ENCODE measurements at regions not wholly inside any gene's neighbourhood (a gene's known extent, or its start where the extent isn't known, plus 50 kb on each side); places are given as distances from the start of the nearest gene placed in this dataset.
"Not testable (repeated sequence)": the region's sequence is repeated elsewhere in the genome, so short reads cannot be mapped to it uniquely, and the experiment has no call there.

DNA sequence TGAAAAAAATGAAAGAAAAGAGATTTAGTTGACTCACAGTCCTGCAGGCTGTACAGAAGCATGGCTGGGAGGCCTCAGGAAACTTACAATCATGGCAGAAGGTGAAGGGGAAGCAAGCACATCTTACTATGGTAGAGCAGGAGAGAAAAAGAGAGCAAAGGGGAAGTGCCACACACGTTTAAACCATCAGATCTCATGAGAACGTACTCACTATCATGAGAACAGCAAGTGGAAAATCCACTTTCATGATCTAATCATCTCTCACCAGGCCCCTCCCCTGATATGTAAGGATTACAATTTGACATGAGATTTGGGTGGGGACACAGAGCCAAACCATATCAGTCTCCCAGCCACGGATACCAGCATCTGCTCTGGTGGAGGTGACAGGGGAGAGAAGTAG, 50.8 kb upstream of the CPOX start:
- DNase-seq = no peak

DNA sequence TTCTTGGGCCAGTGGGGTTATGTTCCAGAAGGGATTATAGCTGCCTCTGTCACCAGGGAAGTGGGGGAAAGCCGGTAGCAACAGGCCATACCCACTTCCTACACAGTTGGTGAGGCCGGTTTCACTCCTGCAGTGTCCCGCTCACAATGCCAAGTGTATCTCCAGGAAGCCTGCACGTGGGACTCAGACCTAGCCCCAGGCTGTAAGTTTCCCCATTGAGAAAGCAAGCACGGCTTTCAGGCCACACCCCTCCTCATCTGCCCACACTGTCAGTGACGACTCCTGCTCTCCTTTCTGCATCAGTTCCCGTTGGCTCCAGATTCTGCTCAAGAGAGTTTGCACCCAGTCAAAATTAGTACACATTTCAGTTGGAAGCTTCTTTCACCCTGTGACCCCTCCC, 51.6 kb upstream of the CPOX start:
- DNase-seq = no peak

DNA sequence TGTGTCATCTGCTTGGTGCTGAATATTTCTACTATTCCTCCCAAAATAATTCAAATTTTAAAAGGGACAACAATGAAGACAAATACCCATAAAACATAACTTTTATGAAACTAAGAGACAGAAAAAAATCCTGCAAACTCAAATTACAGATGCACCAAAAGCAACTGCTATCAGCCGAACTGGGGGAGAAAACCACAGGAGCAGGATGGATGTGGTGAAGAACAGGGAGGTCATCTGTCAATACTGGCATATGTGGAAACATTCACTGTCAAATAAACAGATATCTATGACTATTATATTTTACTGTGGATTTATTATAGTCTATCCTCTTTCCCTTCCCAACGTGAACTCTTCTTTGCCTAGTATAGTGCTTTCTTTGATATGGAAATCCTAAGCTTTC, 53.3 kb upstream of the CPOX start:
- no peak for DNase-seq

DNA sequence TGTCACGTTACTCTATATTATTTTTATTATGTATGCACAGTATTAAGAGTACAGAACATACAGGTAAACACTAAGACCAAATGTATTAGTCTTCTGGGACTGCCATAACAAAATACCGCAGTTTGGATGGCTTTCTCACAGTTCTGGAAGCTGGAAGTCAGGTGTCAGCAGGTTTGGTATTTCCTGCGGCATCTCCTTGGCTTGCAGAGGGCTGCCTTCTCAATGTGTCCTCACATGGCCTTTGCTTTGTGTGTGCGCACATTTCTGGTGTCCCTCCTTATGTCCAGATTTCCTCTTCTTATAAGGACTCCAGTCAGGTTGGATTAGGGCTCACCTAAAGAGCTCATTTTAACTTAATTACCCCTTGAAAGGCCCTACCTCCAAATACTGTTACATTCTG, 53.8 kb upstream of the CPOX start:
- DNase-seq = no peak

DNA sequence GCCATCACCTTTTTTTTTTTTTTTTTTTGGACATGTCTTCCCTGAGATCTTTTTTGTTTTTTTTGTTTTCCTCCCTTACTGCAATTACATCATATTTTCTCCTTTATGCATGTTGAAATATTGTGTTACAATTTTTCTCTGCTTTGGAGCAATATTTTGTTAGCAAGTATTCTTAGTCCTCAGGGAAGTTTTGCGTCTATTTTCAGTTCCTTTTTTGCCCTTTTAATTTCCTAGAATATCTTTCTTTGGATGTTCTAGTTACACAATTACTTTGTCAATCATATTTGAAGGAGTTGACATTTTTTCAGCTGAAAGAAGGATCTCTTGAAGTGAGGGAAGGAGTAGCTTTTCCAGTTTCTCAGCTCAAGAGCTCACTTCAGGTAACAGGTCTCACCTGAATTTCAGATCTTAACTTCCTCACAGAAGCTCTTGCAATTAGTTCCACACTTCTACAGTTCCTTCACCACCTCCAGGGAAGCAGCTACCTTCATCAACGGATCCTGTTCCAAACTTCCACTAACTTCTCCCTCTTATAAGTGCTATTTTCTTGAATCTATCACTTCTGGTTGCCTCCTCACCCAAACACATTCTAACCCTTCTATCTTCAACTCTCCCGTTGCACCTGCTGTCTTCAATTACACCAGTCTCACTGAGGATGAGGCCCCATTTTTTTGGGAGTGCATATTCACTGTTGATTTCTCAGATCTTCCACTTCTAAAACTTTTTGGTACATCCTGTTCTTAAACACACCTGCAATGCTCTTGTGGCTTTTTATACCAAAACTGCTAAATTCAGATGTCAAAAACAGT, 57.8 kb upstream of the CPOX start:
- DNase-seq = no peak

DNA sequence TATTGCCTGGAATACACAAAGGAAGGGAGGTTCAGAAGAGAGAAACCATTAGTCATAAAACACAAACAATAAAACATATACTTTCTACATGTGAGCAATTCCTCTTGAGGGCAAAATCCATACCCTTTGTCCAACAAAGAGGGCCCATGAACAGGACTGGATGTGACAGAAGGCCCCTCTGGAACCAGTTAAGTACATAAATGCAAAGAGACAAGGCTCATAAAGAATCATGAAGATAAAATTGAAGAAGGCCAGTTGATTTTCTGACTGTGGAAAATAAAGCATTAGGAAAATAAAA, 58.3 kb upstream of the CPOX start:
- DNase-seq = no peak

DNA sequence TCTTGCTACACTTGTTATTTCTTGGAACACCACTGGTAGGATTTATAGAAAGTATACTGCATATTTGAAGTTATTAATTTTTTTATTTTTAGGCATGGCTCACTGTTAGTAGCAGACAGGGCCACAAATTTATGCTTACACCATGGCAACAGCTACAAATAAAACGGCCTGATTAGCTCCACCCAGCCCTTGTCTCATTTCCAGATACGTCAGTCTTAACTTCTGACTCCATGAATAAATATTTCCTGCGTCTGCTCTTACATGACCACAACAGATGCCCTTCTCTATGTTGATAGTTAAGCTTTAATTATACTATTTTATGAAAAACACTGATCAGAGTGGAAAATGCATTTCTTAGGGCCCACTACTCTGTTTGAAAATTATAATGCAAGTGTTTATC, 62.3 kb upstream of the CPOX start:
- DNase-seq = no peak

DNA sequence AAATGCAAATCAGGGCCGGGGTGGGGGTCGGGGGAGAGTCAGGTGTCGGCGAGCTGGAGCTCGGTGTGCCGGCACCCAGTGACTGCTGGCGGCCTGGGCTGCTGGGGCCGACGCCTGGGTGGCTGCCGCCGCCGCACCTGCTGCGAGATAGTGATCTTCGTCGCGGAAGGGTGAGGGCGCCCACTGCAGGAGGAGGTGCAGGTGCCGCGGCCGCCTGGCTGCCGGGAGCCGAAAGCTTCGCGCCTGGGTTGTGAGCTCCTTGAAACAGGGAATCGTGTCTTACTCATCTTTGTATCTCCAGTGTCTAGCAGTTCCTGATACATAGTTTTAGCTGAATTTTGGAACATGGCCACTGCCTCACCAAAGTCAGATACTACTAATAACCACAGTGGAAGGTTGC, 64.0 kb upstream of the CPOX start:
- DNase-seq = peak; percentile 21 to 31

DNA sequence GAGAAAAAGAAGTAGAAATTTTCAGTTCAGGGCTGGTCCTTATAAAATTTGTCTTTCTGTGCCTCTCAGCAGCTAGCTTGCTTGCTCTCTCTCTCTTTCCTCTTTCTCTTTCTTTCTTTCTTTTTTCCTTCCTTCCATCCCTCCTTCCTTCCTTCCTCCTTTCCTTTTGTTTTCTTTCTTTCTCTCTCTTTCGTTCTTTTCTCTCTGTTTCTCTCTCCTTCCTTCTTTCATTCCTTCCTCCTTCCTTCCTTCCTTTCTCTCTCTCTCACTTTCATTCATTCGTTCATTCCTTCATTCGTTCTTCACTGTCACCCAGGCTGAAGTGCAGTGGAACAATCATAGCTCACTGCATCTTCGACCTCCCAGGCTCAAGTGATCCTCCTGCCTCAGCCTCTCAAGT, 69.3 kb upstream of the CPOX start:
- no peak for DNase-seq

DNA sequence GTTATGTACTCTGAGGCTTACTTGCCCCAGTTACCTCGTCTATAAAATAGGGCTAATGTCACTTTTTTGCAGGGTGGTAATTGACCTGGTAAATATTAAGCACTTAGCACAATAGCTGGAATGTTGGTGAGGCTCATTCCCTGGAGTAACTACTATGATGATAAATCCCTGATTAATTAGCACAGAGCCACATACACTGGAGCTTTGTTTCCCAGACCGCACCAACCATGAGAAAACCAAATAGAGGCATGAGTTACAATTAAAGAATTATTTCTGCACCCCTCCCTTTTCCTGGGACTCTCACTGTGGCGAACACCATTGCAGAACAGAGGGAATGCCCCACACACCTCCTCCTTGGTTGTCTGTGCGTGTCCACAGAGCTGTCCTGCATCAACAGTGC, 76.6 kb upstream of the CPOX start:
- no peak for DNase-seq

DNA sequence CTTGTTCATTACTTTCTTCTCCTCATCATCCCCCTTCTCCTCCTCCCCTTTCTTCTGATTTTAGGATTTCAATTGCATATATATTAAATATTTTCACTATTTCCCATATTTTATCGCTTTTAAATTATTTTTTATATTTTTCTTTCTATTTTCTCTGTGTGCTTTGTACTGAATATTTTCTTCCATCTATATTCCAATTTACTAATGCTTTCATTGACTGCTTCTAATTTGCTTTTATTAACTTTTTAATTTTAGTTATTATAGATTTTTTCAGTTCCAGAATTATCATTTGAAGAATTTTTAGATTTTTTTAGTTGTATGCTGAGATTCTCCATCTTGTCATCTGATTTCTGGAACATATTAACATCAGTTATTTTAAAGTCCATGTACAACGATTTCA, 83.2 kb upstream of the ST3GAL6 start:
- no peak for DNase-seq

DNA sequence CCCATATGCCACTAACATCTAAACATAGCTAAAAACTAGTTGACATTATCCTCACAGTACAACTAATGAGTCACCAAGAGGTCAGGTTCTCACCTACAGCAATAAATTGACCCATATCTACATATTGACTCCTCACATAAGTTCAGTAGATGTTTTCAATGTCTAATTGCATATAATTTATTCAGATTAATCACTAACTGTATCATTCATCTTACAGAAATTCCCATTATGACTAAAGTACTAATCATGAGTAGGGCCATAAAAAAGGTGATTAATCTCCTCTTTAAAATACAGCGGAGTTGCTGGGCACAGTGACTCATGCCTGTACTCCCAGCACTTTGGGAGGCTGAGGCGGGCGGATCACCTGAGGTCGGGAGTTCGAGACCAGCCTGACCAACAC, 82.4 kb upstream of the ST3GAL6 start:
- DNase-seq = no peak

DNA sequence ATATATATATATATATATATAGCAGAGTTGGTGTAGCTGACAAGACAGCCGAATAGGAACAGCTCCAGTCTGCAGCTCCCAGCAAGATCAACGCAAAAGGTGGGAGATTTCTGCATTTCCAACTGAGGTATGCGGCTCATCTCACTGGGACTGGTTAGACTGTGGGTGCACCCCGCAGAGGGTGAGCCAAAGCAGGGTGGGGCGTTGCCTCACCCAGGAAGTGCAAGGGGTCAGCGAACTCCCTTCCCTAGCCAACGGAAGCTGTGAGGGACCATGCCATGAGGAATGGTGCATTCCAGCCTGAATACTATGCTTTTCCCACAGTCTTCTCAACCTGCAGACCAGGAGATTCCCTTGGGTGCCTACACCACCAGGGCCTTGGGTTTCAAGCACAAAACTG, 81.7 kb upstream of the ST3GAL6 start:
- no peak for DNase-seq

DNA sequence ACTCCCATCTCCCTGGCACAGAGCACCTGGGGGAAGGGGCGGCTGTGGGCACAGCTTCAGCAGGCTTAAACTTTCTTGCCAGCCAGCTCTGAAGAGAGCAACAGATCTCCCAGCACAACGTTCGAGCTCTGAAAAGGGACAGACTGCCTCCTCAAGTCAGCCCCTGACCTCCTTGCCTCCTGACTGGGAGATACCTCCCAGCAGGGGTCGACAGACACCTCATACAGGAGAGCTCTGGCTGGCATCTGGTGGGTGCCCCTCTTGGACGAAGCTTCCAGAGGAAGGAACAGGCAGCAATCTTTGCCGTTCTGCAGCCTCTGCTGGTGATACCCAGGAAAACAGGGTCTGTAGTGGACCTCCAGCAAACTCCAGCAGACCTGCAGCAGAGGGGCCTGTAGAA, 80.7 kb upstream of the ST3GAL6 start:
- DNase-seq = not testable (repeated sequence)

DNA sequence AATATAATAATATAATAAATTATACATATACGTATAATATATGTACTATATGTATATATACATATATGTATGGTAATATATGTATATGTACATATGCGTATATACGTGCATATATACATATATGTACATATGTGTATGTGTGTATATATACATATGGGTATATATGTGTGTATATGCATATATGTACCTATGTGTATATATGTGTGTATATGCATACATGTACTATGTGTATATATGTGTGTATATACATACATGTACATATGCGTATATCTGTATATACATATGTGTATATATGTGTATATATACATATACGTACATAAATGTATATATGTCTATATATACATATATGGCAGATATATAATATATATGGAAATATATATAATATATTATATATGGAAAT, 74.8 kb upstream of the ST3GAL6 start:
- no peak for DNase-seq

DNA sequence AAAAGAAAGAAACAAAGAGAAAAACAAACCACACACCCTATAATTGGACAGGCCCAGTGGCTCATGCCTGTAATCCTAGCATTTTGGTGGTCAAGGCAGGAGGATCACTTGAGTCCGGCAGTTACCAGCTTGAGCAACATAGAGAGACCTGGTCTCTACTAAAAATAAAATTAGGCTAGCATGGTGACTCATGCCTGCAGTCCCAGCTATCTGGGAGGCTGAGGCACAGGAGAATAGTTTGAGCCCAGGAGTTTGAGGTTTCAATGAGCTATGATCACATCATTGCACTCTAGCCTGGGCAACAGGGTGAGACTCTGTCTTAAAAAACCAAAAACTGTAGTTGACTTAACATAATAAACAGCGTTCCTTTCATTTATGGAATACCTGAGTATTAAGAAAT, 72.3 kb upstream of the ST3GAL6 start:
- DNase-seq = no peak

DNA sequence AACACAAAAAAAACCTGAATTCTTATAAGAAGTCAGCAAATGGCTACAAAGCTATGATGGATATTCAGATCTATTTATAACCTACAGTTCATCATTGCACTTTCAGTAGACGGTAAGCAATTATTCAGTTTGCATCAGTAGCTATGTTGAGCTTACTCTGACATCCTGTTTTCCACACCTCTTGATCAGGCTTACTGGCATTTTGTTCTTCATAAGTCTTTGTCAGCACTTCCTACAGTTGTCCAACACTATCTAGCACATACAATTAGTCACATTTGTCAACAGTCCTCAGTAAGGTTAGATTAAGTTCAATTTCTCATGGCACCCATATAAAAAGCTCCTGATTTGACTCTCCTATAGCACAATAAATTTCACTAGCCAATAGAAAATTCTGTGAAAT, 71.2 kb upstream of the ST3GAL6 start:
- no peak for DNase-seq

DNA sequence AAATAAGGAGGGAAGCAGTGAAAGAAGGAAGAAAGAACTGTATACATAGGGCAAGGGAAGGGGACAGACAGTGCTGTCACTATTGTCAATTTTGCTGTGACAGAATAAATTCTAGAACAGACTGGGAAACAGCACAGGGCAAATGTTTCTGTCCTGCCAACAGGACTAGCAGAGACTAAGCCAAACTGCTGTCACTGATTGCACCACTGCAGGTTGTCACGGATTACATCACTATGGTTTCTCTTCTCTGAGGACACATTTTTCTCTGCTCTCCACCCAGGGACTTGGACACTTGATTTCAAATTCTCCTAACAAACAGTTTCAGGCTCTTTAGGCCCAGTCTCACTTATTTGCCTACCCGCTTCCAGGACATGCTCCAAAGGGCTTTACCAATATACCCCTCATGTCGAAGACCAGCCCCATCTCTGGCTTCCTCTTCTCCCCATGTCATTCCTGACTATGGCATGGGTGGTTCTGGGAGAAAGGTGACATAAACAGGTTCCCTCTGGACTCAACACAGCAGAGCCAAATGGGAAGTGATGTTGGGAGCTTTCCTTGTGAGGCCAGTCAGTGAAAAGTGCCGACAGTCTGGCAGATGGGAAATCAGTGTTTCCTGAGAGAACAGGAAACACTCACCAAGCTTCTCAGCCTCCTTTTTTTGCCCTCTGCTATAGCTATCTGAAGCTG, 70.2 kb upstream of the ST3GAL6 start:
- no peak for DNase-seq

DNA sequence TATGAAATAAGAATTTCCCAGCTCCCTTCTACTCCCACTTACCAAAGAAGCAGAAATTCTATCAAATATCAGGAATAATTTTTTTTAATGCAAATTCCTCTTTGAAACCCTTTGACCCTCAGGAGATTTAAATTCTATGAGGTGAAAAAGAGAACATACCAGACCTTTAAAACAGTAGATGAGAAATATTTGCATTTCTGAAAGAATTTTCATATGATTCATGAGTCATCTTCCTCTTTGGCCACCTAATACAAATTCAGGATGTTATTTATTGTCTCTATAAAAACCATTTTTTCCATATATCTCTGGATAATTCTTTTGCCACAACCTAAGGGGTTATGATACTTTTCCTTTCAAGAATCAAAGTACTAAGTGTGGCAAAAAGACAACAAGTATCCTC, 67.3 kb upstream of the ST3GAL6 start:
- DNase-seq = no peak

DNA sequence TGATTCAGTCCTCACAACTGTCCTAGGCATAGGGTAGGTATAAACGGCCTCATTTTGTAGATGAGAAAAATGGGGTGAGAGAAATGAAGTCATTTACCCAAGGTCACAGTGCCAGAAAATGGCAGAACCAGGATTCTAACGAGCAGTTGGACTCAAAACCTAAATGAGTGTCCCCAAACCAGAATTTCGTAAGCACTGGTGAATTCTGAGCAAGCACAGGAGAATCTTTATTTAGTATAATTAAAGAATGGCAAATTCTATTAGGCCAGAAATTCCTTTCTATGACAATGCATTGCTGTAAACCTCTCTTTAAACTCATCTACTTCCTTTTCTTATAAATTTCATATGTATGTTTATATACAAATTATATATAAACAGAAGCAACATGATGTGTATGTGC, 66.8 kb upstream of the ST3GAL6 start:
- not testable (repeated sequence) for DNase-seq

DNA sequence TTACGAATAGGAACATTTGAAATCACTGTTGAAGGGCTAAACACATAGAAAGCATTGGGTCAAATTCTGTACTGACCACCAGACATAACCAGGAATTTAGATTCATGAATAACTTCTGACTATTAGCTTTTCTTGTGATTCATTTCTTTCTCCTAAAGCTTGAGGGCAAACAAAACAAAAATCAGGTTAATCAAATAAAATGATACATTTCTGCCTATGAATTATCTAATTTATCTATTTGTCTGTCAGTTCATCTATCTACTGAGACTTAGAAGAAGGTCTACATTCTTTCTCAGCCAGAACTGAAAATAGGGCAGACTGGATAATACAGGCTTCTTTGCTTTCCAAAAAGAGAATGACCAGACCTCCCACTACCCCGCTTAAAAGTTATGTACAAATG, 65.9 kb upstream of the ST3GAL6 start:
- DNase-seq = no peak

DNA sequence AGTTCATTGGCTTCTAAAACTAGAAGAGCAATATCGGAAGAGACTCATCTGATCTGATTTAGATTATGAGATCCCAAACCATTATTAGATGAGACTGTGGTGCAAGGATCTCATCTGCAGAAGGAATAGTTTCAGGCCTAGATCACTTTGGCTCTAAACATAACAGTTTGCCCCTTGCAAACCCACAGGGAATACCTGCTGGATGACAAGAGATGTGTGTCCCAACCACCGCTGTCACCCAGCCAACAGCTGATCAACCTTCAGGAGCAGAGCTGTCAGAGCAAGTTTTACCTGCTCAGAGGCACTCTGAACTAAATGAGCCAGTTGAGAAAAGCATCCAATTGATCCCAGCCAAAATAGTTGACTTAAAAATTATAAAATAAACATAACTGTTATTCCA, 64.0 kb upstream of the ST3GAL6 start:
- DNase-seq = no peak

DNA sequence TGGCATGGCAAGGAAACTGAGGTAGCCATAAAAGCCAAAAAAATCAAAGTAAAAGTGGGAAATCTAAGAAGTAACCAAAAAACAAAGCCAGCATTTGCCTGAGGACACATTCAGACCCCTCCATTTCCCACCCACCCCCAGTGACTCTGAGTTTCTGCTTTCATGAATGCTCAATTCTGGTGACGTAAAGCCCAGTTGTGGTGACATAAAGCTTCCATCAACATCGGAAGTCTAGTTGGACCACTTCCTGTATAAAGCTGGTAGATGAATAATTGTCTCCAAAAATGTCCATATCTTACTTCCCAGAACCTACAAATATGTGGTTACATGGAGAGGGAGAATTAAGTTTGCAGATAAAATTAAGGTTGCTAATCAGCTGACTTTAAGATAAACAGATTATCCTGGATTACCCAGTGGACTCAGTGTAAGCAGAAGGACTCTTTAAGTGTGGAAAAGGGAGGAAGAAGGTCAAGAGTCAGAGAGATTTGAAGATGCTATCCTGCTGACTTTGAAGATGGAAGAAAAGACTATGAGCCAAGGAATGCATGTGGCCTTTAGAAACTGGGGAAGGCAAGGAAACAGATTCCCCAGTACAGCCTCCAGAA, 62.0 kb upstream of the ST3GAL6 start:
- no peak for DNase-seq

DNA sequence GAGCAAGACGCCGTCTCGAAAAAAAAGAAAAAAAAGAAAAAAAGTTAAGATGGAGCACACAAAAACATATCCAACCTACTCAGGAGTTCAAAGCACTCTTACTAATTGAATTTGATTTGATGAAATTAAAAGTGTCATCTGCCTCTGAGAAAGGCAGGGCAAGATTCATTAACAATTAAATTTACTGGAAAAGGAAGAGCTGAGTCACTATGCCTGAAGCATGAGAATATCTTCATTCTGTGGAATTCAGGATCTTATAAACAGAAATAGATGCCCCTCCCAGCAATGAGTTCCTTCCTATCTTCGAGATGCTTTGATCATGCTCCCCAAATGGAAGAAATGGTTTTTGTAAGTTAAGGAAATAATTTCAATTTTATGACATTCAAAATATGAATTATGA, 61.0 kb upstream of the ST3GAL6 start:
- no peak for DNase-seq

DNA sequence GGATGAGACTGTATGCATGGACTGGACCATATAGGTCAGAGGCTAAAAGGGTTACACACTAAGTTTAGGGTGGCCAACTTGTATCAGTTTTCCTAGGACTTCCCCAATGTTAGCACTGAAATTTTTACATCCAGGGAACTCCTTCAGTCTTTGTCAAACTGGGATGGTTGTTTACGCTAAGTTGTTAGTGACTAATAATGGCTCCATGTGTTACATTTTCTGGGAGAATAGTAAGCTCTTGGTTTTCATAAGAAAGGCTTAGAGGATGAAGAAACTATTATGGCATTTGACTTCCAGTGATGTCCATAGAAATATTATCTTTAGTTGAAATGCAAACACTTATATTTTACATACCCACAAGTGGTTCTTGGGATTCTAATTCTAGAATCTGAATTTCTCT, 57.9 kb upstream of the ST3GAL6 start:
- no peak for DNase-seq
